NT2/D1 (cell line): ENCODE measurements at regions not wholly inside any gene's neighbourhood (a gene's known extent, or its start where the extent isn't known, plus 50 kb on each side); places are given as distances from the start of the nearest gene placed in this dataset.
A peak's percentile ranks its signal among the peaks of the same experiment; 100 is the strongest.
"Not testable (repeated sequence)": the region's sequence is repeated elsewhere in the genome, so short reads cannot be mapped to it uniquely, and the experiment has no call there.

Source experiments
- DNase-seq: peaks from one replicate; pipeline ENCODE4 v3.0.0-alpha.2; 2011; ENCODE audit warnings: low read depth, low spot score
- H3K27me3 ChIP-seq: 2 replicates; pipeline ENCODE4 v1.6.0; 2011; ENCODE audit warnings: mild to moderate bottlenecking; ENCODE audit not compliant: insufficient read length, insufficient read depth
- H3K36me3 ChIP-seq: 2 replicates; pipeline ENCODE4 v1.6.1; 2011; ENCODE audit warnings: mild to moderate bottlenecking, low read length, mixed read lengths; ENCODE audit not compliant: insufficient read depth, insufficient read length
- H3K4me1 ChIP-seq: 2 replicates; pipeline ENCODE4 v1.5.1; 2011; ENCODE audit not compliant: insufficient read depth, insufficient read length
- H3K4me3 ChIP-seq: 2 replicates; pipeline ENCODE4 v1.5.1; 2011; ENCODE audit warnings: low read depth; ENCODE audit not compliant: insufficient read length
- H3K9ac ChIP-seq: 2 replicates; pipeline ENCODE4 v1.6.0; 2011; ENCODE audit warnings: low read depth; ENCODE audit not compliant: insufficient read length
- H3K9me3 ChIP-seq: 2 replicates; pipeline ENCODE4 v1.5.1; 2011; ENCODE audit warnings: mild to moderate bottlenecking, low read length; ENCODE audit not compliant: insufficient read depth
- SUZ12 ChIP-seq: IDR thresholded peaks from 2 replicates; pipeline ENCODE4 v1.6.1; 2011; ENCODE audit not compliant: insufficient read length, insufficient read depth; ENCODE audit errors: extremely low read depth
- YY1 ChIP-seq: IDR thresholded peaks from 2 replicates; pipeline ENCODE4 v1.6.1; 2011; ENCODE audit not compliant: insufficient read length, insufficient read depth
- ZNF274 ChIP-seq: IDR thresholded peaks from 2 replicates; pipeline ENCODE4 v1.6.1; 2011; ENCODE audit warnings: mild to moderate bottlenecking, low read depth, low read length

GRCh38 chrY:7588176-7588575, 676.6 kb upstream of the AMELY start:
- not testable (repeated sequence) for H3K36me3 ChIP-seq, H3K9me3 ChIP-seq, H3K4me1 ChIP-seq, H3K4me3 ChIP-seq, H3K9ac ChIP-seq, DNase-seq, H3K27me3 ChIP-seq

- no peak for DNase-seq
- Histone ChIP-seq H3K4me3 (no peak overlapping the region), H3K9ac (no peak overlapping the region), H3K36me3 (no peaks in the 10 kb centered on the region), H3K27me3 (no peaks in the 10 kb centered on the region), H3K4me1 (no peaks in the 10 kb centered on the region), H3K9me3 (no peaks in the 10 kb centered on the region)
- TF ChIP-seq YY1 (no peak), SUZ12 (no peak), ZNF274 (no peak)
Observed at GRCh38 chrY:7562541-7562940, 651.0 kb upstream of the AMELY start.

- DNase-seq, result peak; percentile 0
- Histone ChIP-seq H3K36me3 (no peaks in the 10 kb centered on the region), H3K9me3 (no peaks in the 10 kb centered on the region), H3K27me3 (no peaks in the 10 kb centered on the region), H3K4me3 (no peak overlapping the region), H3K9ac (no peak overlapping the region), H3K4me1 (peaks cover 2% of the 10 kb centered on the region)
- no peak for TF ChIP-seq ZNF274
- no peak for TF ChIP-seq YY1
- TF ChIP-seq SUZ12, result no peak
Observed at GRCh38 chrY:7557675-7558074, 646.1 kb upstream of the AMELY start.

- H3K4me3 ChIP-seq, result no peak overlapping the region
- no peaks in the 10 kb centered on the region for H3K9me3 ChIP-seq
- no peak overlapping the region for H3K9ac ChIP-seq
- no peaks in the 10 kb centered on the region for H3K36me3 ChIP-seq
- H3K4me1 ChIP-seq, result peaks cover 2% of the 10 kb centered on the region
- no peaks in the 10 kb centered on the region for H3K27me3 ChIP-seq
- DNase-seq, result peak; percentile 2
- TF ChIP-seq ZNF274 (no peak), YY1 (no peak), SUZ12 (no peak)
Observed at GRCh38 chrY:7555006-7555405, 643.5 kb upstream of the AMELY start.

- H3K9ac ChIP-seq, result no peak overlapping the region
- no peaks in the 10 kb centered on the region for H3K36me3 ChIP-seq
- no peaks in the 10 kb centered on the region for H3K4me1 ChIP-seq
- no peak overlapping the region for H3K4me3 ChIP-seq
- no peak for DNase-seq
- no peaks in the 10 kb centered on the region for H3K27me3 ChIP-seq
- TF ChIP-seq ZNF274 (no peak), SUZ12 (no peak), YY1 (no peak)
- no peaks in the 10 kb centered on the region for H3K9me3 ChIP-seq
Observed at GRCh38 chrY:7545060-7545459, 633.5 kb upstream of the AMELY start.

GRCh38 chrY:7544172-7544770, 632.7 kb upstream of the AMELY start:
- Histone ChIP-seq H3K9ac (no peak overlapping the region), H3K4me3 (no peak overlapping the region), H3K27me3 (no peaks in the 10 kb centered on the region), H3K9me3 (no peaks in the 10 kb centered on the region), H3K36me3 (no peaks in the 10 kb centered on the region), H3K4me1 (no peaks in the 10 kb centered on the region)
- DNase-seq, result no peak
- no peak for TF ChIP-seq YY1

GRCh38 chrY:7543506-7543905, 632.0 kb upstream of the AMELY start:
- Histone ChIP-seq H3K9me3 (no peaks in the 10 kb centered on the region), H3K36me3 (no peaks in the 10 kb centered on the region), H3K27me3 (no peaks in the 10 kb centered on the region), H3K4me3 (no peak overlapping the region), H3K4me1 (no peaks in the 10 kb centered on the region), H3K9ac (no peak overlapping the region)
- TF ChIP-seq YY1 (no peak), ZNF274 (no peak), SUZ12 (no peak)
- no peak for DNase-seq
